ENCODE measurements at regions not wholly inside any gene's neighbourhood (a gene's known extent, or its start where the extent isn't known, plus 50 kb on each side); places are given as distances from the start of the nearest gene placed in this dataset.

- Histone ChIP-seq H4K8ac (ENCODE audit: low read depth in 2 of 2, low read length in 2 of 2) (no peak overlapping the region), H2BK20ac (ENCODE audit: low read depth, low read length) (peak overlapping the region; percentile 73), H3K4me2 (ENCODE audit: low read depth, low read length) (no peak overlapping the region), H3K9me3 (ENCODE audit: control insufficient read depth, insufficient read depth, low read length) (no peaks in the 10 kb centered on the region), H2BK5ac (ENCODE audit: low read depth, low read length, poor library complexity, severe bottlenecking) (no peak overlapping the region), H2AFZ (replicated peaks; ENCODE audit: low read length, poor library complexity) (no peak overlapping the region), H3K9me1 (ENCODE audit: insufficient read depth, low read length) (peaks cover 12% of the 10 kb centered on the region; the same call in 1 of the 2 replicates), H2AK5ac (ENCODE audit: low read depth, low read length) (peak overlapping the region; percentile 74), H3K14ac (replicated peaks; ENCODE audit: low read depth, low read length) (no peak overlapping the region), H4K20me1 (ENCODE audit: insufficient read depth, low read length) (no peaks in the 10 kb centered on the region), H2BK120ac (ENCODE audit: low read depth, low read length) (peak overlapping the region; percentile 75), H3K4me1 (ENCODE audit: control insufficient read depth, insufficient read depth, low read length) (peaks cover 12% of the 10 kb centered on the region), H3K4ac (ENCODE audit: low read depth, low read length) (peak overlapping the region; percentile 13; the same call in 1 of the 2 replicates), H3K4me3 (ENCODE audit: insufficient read depth, low read depth, low read length) (no peak overlapping the region), H3K23ac (ENCODE audit: low read depth, low read length) (no peak overlapping the region), H3K27me3 (ENCODE audit: control insufficient read depth, insufficient read depth, low read length) (no peaks in the 10 kb centered on the region), H3K9ac (ENCODE audit: low read depth, low read length) (no peak overlapping the region), H3K36me3 (ENCODE audit: control insufficient read depth, insufficient read depth, low read length) (no peaks in the 10 kb centered on the region), H3K56ac (ENCODE audit: extremely low read depth, insufficient read depth, low read length) (no peak overlapping the region), H2BK15ac (ENCODE audit: low read depth, low read length) (peak overlapping the region; percentile 73; the same call in 1 of the 3 replicates), H3K18ac (ENCODE audit: low read depth, low read length) (no peak overlapping the region), H4K91ac (ENCODE audit: insufficient read depth, low read depth, low read length) (0 out of 2 replicates have a peak overlapping the region, but pooled peaks have one; percentile 24), H3K27ac (ENCODE audit: insufficient read depth, low read length) (no peak overlapping the region), H3K79me1 (ENCODE audit: low read depth in 1 of 2, low read length in 2 of 2) (peaks cover 0 to 12% of the 10 kb centered on the region in 2 experiments; a peak in 1 of 4 replicates), H2AK9ac (replicated peaks; ENCODE audit: low read depth, low read length, poor library complexity) (no peak overlapping the region), H4K5ac (ENCODE audit: low read depth, low read length) (no peak overlapping the region)
- in situ Hi-C loops (cut with MboI; ENCODE audit: low sequenced_read_pairs) = loop anchor here (25.0 kb wide), 1 partner anchor 1163 kb away; the partner anchor contains the start of gene LYPD1
- CTCF ChIA-PET = no interaction called here
- POLR2A ChIA-PET (ENCODE audit: unreplicated experiment) = no interaction called here
- dilution Hi-C loops (cut with HindIII; ENCODE audit: low sequenced_read_pairs, unreplicated experiment) = no loop called here
- DNase-seq (no peak), ATAC-seq (ENCODE audit: low read depth) (no peak)
- 100% methylated on average over 1 of the region's 6 CpGs; no CpG with 5 or more reads in 1 of the 2 experiments for WGBS, 2 experiments (ENCODE audit: extremely low coverage in 2 of 2, insufficient read length in 1 of 2)
- BruUV-seq (replicated peaks) = no TSS peak
- TF ChIP-seq CEBPB (IDR thresholded peaks at IDR 0.05; ENCODE audit: low read depth, low read length) = no peak
- no peak for TF ChIP-seq MXI1 (IDR thresholded peaks at IDR 0.05; ENCODE audit: borderline replicate concordance, low read depth, low read length)
- intact Hi-C loops (cut with micrococcal nuclease) = no loop called here
Observed at GRCh38 chr2:133825778-133826177, 257.5 kb upstream of the NCKAP5 start.
